SK-N-SH (cell line): ENCODE measurements at regions not wholly inside any gene's neighbourhood (a gene's known extent, or its start where the extent isn't known, plus 50 kb on each side); places are given as distances from the start of the nearest gene placed in this dataset.

ENCODE experiments used
- CTCF ChIP-seq: fragments of 200-600 bp; sonication (generic); IDR thresholded peaks from 2 replicates; pipeline ENCODE4 v1.6.1; 2017; ENCODE audit warnings: antibody characterized with exemption, mild to moderate bottlenecking, moderate library complexity
- MEF2A ChIP-seq: IDR thresholded peaks from 2 replicates; pipeline ENCODE4 v1.4.0; 2012; ENCODE audit warnings: low read depth, borderline replicate concordance

GRCh38 chr7:93737953-93738352 is 152.6 kb downstream of the TFPI2 start:
- TF ChIP-seq CTCF (no peak), MEF2A (no peak)
